ENCODE measurements at regions not wholly inside any gene's neighbourhood (a gene's known extent, or its start where the extent isn't known, plus 50 kb on each side); places are given as distances from the start of the nearest gene placed in this dataset.

GRCh38 chr21:15272591-15272990, 207.8 kb upstream of the NRIP1 start:
- no peak overlapping the region for H3K4me3 ChIP-seq (ENCODE audit: low read length)
- TF ChIP-seq CTCF (conservative IDR thresholded peaks at IDR 0.05; ENCODE audit: low read depth, low read length): no peak
- no peak for DNase-seq (ENCODE audit: low read depth)

- H3K4me3 ChIP-seq (ENCODE audit: low read length): no peak overlapping the region
- DNase-seq (ENCODE audit: low read depth): no peak
- no peak for TF ChIP-seq CTCF (conservative IDR thresholded peaks at IDR 0.05; ENCODE audit: low read depth, low read length)
These were observed 208.4 kb upstream of the NRIP1 start for GRCh38 chr21:15273244-15273643.

GRCh38 chr21:15274701-15275485, 210.1 kb upstream of the NRIP1 start:
- DNase-seq (ENCODE audit: low read depth): no peak
- no peak for TF ChIP-seq CTCF (conservative IDR thresholded peaks at IDR 0.05; ENCODE audit: low read depth, low read length)
- H3K4me3 ChIP-seq (ENCODE audit: low read length): no peak overlapping the region

GRCh38 chr21:15275615-15276235, 210.9 kb upstream of the NRIP1 start:
- no peak for DNase-seq (ENCODE audit: low read depth)
- H3K4me3 ChIP-seq (ENCODE audit: low read length): no peak overlapping the region
- TF ChIP-seq CTCF (conservative IDR thresholded peaks at IDR 0.05; ENCODE audit: low read depth, low read length): no peak

GRCh38 chr21:15276243-15276642, 211.4 kb upstream of the NRIP1 start:
- no peak overlapping the region for H3K4me3 ChIP-seq (ENCODE audit: low read length)
- no peak for TF ChIP-seq CTCF (conservative IDR thresholded peaks at IDR 0.05; ENCODE audit: low read depth, low read length)
- DNase-seq (ENCODE audit: low read depth): no peak

- TF ChIP-seq CTCF (conservative IDR thresholded peaks at IDR 0.05; ENCODE audit: low read depth, low read length): no peak
- no peak for DNase-seq (ENCODE audit: low read depth)
- no peak overlapping the region for H3K4me3 ChIP-seq (ENCODE audit: low read length)
These were observed 212.7 kb upstream of the NRIP1 start for GRCh38 chr21:15277466-15277865.

- TF ChIP-seq CTCF (conservative IDR thresholded peaks at IDR 0.05; ENCODE audit: low read depth, low read length): no peak
- H3K4me3 ChIP-seq (ENCODE audit: low read length): no peak overlapping the region
- no peak for DNase-seq (ENCODE audit: low read depth)
These were observed 213.5 kb upstream of the NRIP1 start for GRCh38 chr21:15278279-15278678.

Data from retinal pigment epithelial cell (primary cell).